Left colon (tissue), 2 donors: ENCODE measurements at regions not wholly inside any gene's neighbourhood (a gene's known extent, or its start where the extent isn't known, plus 50 kb on each side); places are given as distances from the start of the nearest gene placed in this dataset.
"Not testable (repeated sequence)": the region's sequence is repeated elsewhere in the genome, so short reads cannot be mapped to it uniquely, and the experiment has no call there.

Experiments
- ATAC-seq: fragments of 200-7000 bp; cut with Tn5 transposase; one replicate; pipeline ENCODE4 v1.9.1; 2020; ENCODE audit warnings: mild to moderate bottlenecking, moderate library complexity
- DNase-seq, 2 donors: peaks; one replicate each; pipeline ENCODE4 v3.0.0-alpha.2; 2020
- intact Hi-C, 2 donors: fragments of 100-400 bp; cut with DNase I in 1 of 2; cut with micrococcal nuclease in 1 of 2; formaldehyde crosslinking; loops; one replicate each; pipeline versions ENCODE4 v1.11.2 to v1.14.0; 2022; cut with DNase I, micrococcal nuclease
- donor health status: DM: no; HTN: no; CAD: no.
- donor health status: DM: yes; HTN: yes; CAD: no.

DNA sequence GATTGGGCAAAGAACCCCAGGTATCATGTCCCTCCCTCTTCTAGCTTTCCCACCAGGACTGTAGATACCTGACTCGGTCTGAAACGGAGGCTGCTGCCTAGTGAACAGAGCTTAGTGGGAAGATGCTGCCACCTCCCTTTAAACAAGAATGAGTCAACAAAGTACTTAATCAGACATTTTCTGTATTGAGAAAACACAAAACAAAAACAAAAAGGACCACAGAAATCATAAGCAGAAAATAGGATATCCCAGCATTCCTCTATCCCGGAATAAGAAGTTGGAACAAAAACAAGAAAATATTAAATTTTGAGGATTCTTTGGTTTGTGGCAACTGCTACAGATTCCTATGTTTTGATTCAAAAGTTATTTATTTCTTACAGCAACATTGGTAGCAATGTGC is 51.7 kb upstream of the COL8A1 start:
- no peak for DNase-seq
- ATAC-seq: no peak
- intact Hi-C loops: no loop called here

DNA sequence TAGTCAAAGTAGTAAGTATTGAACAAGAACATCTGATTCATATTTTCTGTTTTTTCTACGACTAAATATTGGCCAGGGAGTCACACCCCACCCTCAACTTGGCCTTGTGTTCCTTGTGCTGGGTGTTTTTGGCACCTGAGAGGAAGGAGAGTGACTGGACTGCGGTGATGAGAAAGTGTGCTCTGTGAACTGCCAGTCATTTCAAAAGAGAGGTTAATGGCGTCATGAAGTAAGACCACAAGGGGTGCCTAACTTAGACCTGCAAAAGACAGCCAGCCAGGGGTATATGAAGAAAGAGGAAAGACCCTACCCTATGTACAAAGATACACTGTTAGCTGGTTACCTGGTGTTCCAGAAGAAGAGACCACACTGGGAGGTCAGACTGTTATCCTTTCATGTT is 58.4 kb upstream of the COL8A1 start:
- ATAC-seq (no peak), DNase-seq (no peak)
- intact Hi-C loops: no loop called here

DNA sequence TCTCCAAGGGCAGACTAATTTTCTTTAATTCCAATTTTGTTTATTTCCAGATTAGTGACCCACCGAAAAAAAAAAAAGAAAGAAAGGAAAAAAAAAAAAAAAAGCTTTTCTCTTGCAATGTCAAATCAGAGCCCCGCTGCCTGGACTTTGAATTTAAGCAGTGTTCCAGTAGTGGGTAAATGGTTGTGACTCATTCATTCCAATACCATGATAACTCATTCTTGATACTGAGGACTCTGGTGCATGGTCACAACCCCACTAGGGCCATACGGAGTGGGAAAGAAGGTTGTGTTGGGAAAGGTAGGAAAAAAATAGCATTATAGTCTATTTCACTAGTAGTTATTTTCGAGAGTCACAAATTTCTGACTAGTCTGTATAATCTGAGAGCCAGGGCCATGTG is 59.1 kb upstream of the COL8A1 start:
- intact Hi-C loops: no loop called here
- ATAC-seq (no peak), DNase-seq (no peak)

DNA sequence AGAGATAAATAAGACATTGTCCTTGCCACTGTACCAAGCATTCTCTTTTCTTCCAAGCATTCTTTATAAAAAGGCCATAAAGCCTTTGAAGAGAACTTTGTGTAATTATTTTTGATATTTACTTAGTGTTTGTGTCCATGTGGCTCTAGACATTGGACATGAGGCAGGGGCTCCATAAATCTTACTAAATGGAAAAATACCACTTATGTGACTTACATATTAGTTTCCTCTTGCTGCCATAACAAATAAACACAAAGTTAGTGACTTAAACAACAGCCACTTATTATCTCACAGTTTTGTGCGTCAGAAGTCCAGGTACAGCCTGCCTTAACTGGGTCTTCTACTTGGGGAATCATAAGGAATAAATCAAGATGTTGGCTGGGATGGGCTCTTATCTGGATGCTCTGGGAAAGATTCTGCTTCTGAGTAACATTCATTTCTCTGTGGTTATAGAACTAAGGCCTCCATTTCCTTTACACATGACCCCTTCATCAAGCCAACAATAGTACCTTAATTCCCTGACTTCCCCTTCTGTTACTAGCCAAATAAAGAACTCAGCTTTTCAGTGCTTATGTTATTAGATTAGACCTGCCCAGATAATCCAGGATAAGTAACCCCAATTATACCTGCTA is 59.9 kb upstream of the COL8A1 start:
- DNase-seq: no peak
- ATAC-seq: no peak
- intact Hi-C loops: no loop called here

DNA sequence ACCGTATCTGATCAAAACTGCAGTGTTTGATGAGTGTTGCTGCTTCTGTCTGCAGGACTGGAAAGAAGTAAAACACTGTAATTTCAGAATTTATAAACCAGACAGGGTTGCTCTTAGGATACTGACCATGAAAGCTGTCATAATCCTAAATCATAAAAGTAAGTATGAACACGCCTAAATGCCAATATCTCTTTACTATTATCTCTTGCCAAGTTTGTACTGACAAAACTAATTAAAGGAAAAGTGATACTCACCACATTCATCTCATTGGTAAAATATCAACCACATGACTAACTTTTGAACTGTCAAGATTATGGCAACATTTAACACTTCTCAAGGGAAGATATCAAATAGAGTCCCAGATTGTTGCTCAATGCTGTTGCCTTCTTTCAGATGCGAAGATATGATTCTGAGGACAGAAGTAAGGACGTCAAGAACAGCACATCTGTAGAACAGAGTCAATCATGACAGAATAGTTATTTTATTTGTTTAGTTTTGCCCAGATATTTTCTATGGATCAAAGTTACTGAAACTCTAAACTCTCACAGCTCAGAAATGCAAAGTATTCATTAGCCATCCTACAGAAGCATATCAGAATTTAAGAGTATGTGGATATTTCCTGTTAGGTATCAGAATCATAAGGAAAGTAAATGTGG is 61.4 kb upstream of the COL8A1 start:
- intact Hi-C loops: no loop called here
- ATAC-seq: no peak
- no peak for DNase-seq

DNA sequence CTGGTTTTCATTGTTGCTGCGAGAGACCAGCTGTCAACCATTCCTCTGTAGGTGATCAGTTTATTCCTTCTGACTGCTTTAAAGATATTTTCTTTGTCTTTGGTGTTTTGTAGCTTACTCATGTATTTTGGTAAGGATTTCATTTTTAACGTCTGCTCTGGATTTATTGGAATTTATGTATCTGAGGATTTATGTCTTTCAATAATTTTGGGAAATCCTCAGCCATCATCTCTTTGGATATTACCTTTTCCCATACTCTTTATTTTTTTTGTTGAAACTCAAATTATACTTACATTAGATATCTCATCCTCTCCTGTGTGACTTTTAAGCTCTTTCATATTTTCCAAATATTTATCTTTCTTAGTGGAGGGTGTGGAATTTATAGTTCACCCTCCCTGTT is 62.7 kb upstream of the COL8A1 start:
- no peak for ATAC-seq
- DNase-seq: no peak
- intact Hi-C loops: no loop called here

DNA sequence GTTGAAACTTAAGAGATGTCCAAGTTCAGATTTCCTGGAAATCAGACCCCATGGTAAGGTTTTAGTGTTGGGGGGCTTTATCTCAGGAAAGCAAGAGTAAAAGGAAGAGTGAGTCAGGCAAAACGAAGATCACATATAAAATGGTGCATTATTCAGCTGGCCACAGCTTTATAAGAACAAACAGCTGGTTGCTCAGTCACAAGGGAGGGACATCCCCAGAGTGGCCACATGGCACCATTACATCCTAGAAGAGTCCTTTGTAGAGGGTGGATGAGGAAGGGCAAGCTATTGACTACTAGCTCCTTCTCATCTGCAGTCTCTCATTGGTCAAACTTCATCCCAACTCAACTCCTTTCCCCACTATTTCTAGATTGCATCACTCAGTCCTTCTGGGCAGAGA is 68.3 kb upstream of the COL8A1 start:
- intact Hi-C loops: no loop called here
- no peak for ATAC-seq

DNA sequence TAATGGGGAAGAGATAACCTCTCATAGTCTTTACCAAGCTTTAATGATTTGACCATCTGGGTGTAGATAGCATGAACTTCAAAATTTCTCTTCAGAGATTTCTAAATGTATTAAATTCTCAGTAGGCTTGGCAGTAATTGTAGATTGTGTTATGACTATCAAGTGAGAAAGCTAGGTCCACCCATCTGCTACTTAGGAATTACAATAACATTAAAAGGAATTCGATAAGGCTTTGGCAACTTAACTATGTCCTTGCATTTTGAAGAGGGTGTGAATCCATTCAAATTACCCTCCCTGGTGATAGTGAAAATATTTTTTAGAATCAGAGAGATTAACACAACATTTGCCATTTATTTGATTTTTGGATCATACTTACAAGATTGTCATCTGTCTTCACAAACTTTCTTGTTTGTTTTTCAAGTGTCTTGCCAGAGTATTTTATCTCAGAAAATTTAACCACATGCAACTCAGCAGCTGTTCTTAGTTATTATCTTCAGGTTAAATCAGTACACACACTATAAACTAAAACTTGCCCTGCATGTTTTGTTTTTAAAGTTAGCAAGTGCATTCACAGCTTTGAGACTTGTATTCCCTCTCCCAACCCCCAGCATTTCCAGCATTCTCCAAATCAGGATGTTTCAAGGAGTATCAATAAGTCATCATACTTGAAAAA is 69.6 kb upstream of the COL8A1 start:
- intact Hi-C loops: no loop called here
- DNase-seq (no peak), ATAC-seq (no peak)

More for the DNA sequence above, 68.3 kb upstream of the COL8A1 start:
- DNase-seq: no peak

DNA sequence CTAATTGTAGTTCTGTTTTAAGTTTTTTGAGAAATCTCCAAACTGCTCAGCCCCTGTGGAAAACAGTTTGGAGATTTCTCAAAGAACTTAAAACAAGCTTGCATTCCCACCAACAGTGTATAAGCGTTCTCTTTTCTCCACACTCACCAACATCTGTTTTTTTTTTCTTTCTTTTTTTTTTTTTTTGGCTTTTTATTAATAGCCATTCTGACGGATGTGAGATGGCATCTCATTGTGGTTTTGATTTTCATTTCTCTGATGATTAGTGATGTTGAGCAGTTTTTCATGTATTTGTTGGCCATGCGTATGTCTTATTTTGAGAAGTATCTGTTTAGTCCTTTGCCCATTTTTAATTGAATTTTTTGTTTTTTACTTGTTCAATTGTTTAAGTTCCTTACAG is 73.1 kb upstream of the COL8A1 start:
- DNase-seq (no peak), ATAC-seq (no peak)
- intact Hi-C loops: no loop called here

DNA sequence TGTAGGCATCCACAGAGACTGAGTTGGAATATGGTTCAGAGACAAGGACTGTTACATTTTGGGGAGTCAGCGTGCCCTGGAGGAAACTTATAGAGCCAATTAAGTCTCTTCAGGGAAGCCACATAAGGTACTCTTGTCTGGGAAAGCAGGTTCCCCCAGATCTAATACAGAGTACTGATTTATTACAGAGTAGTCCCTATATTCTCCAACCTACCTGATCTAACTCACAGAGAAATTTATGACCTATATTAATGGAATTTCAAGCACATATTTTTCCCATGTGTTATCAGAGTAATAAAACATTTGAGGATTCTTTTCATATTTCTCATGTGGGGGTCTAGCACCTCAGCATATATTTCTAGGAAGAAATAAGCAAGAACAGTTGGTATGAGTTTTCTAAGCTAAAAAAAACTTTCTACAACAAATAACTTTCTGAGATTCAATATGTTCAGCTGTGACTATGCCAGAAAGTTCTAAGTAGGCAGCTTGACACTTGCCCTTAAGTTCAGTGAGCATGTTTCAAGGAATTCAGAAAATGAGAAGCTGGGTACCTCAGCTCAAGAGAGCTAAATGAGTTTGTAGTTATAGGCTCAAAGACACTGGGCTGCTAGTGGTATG is 75.3 kb upstream of the COL8A1 start:
- no peak for ATAC-seq
- intact Hi-C loops: no loop called here
- no peak for DNase-seq

DNA sequence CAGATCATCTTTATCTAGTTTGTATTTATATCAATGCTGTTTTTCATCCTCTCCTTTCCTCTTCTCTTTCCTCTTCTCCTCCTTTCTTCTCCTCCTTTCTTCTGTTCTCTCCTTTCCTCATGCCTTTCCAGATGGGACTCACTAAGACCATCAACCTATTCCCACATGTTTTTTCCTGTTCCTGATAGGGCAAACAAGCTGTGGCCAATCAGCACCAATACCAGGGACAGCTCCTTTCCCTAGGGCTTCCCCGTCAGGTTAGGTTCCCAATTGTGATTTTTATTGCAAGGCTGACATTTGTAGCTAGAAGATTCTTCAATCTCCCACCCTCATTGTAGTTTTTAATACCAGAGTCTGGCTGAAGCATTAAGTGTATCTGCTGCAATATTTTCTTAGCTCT is 76.3 kb upstream of the COL8A1 start:
- no peak for ATAC-seq

DNA sequence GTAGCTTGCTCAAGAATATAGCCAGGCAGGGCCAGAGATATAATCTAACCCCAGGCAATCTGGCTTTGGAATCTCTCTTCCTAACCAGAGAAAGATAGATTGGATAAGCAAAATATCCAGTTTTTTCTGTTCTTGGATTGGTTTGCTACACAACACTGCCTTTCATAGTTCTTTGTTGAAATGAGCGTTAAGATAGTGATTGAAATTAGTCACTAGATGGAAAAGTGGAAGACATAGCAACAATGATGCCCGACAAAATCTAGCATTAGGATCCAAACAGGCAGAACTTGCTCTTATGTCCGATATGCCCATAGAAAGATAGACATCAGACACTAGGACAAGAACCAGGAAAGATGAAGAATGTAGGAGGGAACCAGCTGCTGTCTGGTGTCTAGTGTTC is 77.3 kb upstream of the COL8A1 start:
- DNase-seq (no peak), ATAC-seq (no peak)
- intact Hi-C loops: no loop called here

More for the DNA sequence above, 76.3 kb upstream of the COL8A1 start:
- DNase-seq: no peak
- intact Hi-C loops: no loop called here

DNA sequence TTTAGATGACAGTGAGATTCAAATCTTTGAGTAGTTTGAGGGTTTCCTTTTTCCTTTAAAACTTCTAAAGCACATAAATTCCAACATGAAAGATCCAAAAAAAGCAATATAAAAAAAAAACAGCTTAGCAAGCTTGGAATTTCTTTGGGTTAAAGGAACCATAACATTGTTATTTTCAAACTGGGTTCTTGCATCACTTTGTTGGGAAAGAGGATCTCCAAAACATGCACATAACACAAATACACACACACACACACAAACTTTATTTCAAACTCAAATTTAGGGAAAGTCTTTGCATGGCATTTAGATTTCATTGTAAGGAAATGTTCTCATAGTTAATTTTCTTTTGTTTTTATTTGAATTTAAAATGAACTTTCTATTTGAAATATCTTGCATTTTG is 79.2 kb upstream of the COL8A1 start:
- ATAC-seq (no peak), DNase-seq (no peak)
- intact Hi-C loops: no loop called here

DNA sequence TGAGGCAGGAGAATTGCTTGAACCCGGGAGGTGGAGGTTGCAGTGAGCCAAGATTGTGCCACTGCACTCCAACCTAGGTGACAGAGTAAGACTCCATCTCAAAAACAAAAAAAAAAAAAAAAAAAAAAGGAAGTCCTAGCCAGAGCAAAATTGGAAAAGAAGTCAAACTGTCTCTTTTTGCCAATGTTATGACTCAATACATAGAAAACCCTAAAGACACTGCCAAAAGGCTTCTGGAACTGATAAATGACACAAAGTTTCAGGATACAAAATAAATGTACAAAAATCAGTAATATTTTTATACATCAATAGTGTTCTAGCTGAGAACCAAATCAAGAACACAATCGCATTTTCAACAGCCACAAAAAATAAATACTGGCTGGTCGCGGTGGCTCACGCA is 82.5 kb upstream of the COL8A1 start:
- intact Hi-C loops, DNase-seq, ATAC-seq: not testable (repeated sequence)

DNA sequence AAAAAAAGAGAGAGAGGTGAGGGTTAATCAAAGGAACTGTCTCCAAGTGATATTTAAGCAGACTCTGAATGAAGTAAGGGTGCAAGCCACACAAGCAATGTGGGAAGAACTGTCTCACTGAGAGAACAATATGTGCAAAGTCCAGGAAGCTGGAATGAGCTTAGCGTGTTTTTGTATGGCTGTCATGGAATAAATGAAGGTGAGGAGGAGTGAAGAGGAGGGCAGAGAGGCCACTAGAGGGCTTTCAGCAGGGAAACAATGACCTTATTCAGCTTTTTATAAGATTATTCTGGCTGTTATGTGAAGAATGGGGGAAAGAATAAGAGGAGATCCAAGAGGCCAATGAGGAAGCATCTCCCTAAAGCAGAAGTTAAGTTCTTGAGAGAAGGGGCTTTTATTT is 86.9 kb upstream of the COL8A1 start:
- DNase-seq: no peak
- no peak for ATAC-seq
- intact Hi-C loops: no loop called here

DNA sequence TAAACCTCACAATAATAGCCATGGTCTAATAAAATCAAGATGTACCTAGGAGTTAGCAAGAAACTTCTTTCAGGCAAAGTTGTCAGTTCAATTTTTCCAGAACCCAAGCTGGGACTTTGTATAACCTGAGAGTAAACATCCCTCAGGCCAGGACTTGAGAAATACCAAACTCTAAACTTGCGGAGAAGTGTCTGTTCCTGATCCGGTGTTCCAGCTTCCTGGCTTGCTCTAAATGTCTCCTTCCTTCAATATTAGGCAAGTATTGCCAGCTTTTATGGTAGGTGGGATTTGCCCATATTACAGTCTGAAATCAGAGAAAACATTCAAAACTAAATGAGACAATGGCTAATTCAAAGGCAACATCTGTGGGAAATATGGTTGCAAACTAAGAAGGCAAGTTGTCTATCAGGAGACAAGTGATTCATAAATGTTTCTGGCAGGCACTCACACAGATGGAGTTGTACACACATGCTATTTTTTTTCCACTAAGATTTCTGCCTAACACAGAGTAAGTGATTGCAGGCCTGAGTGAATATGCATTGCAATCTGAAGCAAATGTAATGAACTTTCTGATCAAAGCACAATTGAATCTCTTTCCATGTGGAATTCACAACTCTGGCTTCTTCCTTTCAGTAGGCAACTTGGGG is 88.3 kb upstream of the COL8A1 start:
- intact Hi-C loops: no loop called here
- DNase-seq (no peak), ATAC-seq (no peak)

DNA sequence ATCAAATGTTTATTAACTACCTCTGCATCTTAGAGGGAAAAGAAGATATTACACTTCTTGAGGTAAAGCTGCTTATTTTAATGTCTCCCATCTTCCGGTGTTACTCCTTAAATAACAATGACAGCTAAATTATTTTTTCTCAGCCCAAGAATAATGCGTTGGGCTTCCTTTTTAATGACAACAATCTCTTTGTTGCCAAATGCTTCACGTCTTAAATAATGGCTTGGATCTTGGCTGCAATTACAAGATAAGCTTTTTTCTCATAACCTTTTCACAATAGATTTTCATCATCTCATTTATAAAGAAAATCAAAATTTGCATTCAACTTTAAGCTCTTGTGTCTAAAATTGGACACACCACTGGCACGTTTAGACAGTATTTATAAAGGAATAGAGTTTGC is 89.2 kb upstream of the COL8A1 start:
- intact Hi-C loops: no loop called here

DNA sequence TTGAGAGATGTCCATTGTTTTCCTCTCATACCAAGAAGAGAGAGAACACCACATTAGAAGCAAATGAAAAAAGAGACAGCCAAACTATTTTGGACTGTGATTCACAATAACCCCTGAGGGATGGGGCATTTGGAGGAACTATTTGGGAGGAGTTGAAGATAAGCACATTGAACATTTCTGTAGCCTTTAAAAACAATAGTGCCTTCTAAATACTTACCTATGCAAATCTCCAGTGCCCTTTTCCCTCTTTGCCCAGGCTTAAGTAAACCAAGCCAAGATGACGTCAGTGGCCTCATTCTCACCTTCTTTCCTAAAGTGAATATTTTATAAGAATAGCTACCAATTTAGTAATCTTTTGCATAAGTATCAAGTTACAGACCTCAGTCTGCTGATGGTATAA is 89.7 kb upstream of the COL8A1 start:
- intact Hi-C loops: no loop called here
- ATAC-seq (no peak), DNase-seq (no peak)

More for the DNA sequence above, 89.2 kb upstream of the COL8A1 start:
- no peak for DNase-seq
- ATAC-seq: no peak

DNA sequence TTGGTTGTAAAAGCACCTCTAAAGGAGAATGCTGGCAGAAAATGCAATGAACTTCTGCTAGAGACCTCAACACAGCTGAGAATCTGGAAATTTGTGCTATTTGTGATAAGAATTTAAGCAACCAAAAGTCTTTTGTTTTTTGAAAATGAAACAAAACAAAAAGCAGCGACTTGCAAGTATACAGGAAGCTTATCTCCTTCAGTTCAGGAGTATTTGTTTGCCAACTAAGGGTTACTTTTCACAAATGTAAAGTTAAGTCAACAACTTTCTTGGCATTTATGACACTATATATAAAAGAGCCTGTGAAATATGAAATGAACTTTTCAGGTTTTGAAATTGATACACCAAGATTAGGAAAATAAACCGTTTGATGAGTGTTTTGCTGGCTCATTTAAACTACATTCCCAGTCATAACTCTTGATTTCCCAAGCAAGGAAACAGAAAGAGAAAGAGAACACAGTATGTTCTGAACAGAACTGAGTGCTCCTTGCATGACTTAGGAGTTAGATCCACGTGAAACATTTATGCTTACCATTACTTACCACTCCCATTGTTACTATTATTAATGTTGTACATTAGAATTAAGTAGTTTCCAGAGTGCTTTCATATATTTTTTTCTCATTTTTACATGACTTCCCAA is 92.3 kb upstream of the COL8A1 start:
- DNase-seq (no peak), ATAC-seq (peak; percentile 65)
- intact Hi-C loops: no loop called here
